HL-60/S4 (cell line): ENCODE measurements at regions not wholly inside any gene's neighbourhood (a gene's known extent, or its start where the extent isn't known, plus 50 kb on each side); places are given as distances from the start of the nearest gene placed in this dataset.
"Not testable (repeated sequence)": the region's sequence is repeated elsewhere in the genome, so short reads cannot be mapped to it uniquely, and the experiment has no call there.

Experiments used
- in situ Hi-C: fragments of 300-500 bp; cut with MboI; formaldehyde crosslinking; loops from 2 replicates; pipeline ENCODE4 v1.14.3; 2022; ENCODE audit warnings: low sequenced_read_pairs

- in situ Hi-C loops = no loop called here
Measured at GRCh38 chr4:181756451-181757095, 486.6 kb upstream of the TENM3 start.

GRCh38 chr4:181757098-181757497 is 486.1 kb upstream of the TENM3 start:
- in situ Hi-C loops = no loop called here

GRCh38 chr4:181757910-181758660 is 485.1 kb upstream of the TENM3 start:
- in situ Hi-C loops = no loop called here

- in situ Hi-C loops = no loop called here
Measured at GRCh38 chr4:181760560-181760959, 482.6 kb upstream of the TENM3 start.

- in situ Hi-C loops = no loop called here
Measured at GRCh38 chr4:181761156-181761555, 482.0 kb upstream of the TENM3 start.

GRCh38 chr4:181766061-181766548 is 477.1 kb upstream of the TENM3 start:
- in situ Hi-C loops = no loop called here

GRCh38 chr4:181770971-181771370 is 472.2 kb upstream of the TENM3 start:
- in situ Hi-C loops = no loop called here

GRCh38 chr4:181775298-181775697 is 467.9 kb upstream of the TENM3 start:
- in situ Hi-C loops = no loop called here

- in situ Hi-C loops = no loop called here
Measured at GRCh38 chr4:181776264-181777054, 466.7 kb upstream of the TENM3 start.

GRCh38 chr4:181777518-181777917 is 465.7 kb upstream of the TENM3 start:
- in situ Hi-C loops = no loop called here

- in situ Hi-C loops = no loop called here
Measured at GRCh38 chr4:181784881-181785280, 458.3 kb upstream of the TENM3 start.

GRCh38 chr4:181792641-181793040 is 450.6 kb upstream of the TENM3 start:
- in situ Hi-C loops = no loop called here

GRCh38 chr4:181793096-181793495 is 450.1 kb upstream of the TENM3 start:
- in situ Hi-C loops = no loop called here

- in situ Hi-C loops = no loop called here
Measured at GRCh38 chr4:181796502-181796901, 446.7 kb upstream of the TENM3 start.

GRCh38 chr4:181798536-181798935 is 444.7 kb upstream of the TENM3 start:
- in situ Hi-C loops = no loop called here

- in situ Hi-C loops = no loop called here
Measured at GRCh38 chr4:181799561-181800069, 443.6 kb upstream of the TENM3 start.

- in situ Hi-C loops = no loop called here
Measured at GRCh38 chr4:181802207-181802606, 441.0 kb upstream of the TENM3 start.

- in situ Hi-C loops = no loop called here
Measured at GRCh38 chr4:181807771-181808170, 435.4 kb upstream of the TENM3 start.

GRCh38 chr4:181810711-181811110 is 432.5 kb upstream of the TENM3 start:
- in situ Hi-C loops = no loop called here

GRCh38 chr4:181811550-181811949 is 431.7 kb upstream of the TENM3 start:
- in situ Hi-C loops = not testable (repeated sequence)

- in situ Hi-C loops = no loop called here
Measured at GRCh38 chr4:181819946-181820345, 423.3 kb upstream of the TENM3 start.
